Caco-2 (cell line): ENCODE measurements at regions not wholly inside any gene's neighbourhood (a gene's known extent, or its start where the extent isn't known, plus 50 kb on each side); places are given as distances from the start of the nearest gene placed in this dataset.

Source experiments
- BruUV-seq: library from RNA; stranded (reverse); fragments of 400-500 nt; replicated peaks from 2 replicates; lab custom pipeline; 2021; lab: Mats Ljungman, UMichigan
- CTCF ChIA-PET: fragments of 300-600 bp; sonication (Branson Sonifier 250); formaldehyde crosslinking; loops from one replicate; lab custom pipeline; 2022; ENCODE audit warnings: antibody characterized with exemption; lab: Charles Lee
- POLR2A ChIA-PET: fragments of 300-600 bp; sonication (Branson Sonifier 250); formaldehyde crosslinking; loops from one replicate; lab custom pipeline; 2022; ENCODE audit warnings: antibody characterized with exemption; lab: Charles Lee
- DNase-seq, 2 experiments: peaks; one replicate each; pipeline versions ENCODE4 v3.0.0 to v3.0.0-alpha.2; 2020 to 2022
- H3K27me3 ChIP-seq: replicated peaks from 2 replicates; pipeline ENCODE4 v1.6.0; 2011; ENCODE audit warnings: low read length; ENCODE audit not compliant: control insufficient read depth, insufficient read depth
- H3K36me3 ChIP-seq: 2 replicates; pipeline ENCODE4 v1.5.1; 2011; ENCODE audit warnings: low read length; ENCODE audit not compliant: control insufficient read depth, insufficient read depth
- H3K4me1 ChIP-seq: fragments of 250-450 bp; sonication (Bioruptor Pico); 2 replicates; pipeline ENCODE4 v1.5.1; 2020; ENCODE audit warnings: mild to moderate bottlenecking
- H3K4me3 ChIP-seq: 2 replicates; pipeline ENCODE4 v1.5.1; 2011; ENCODE audit warnings: low read depth, mild to moderate bottlenecking, control low read depth, low read length
- H3K9me3 ChIP-seq: fragments of 250-450 bp; sonication (Bioruptor Pico); 2 replicates; pipeline ENCODE4 v1.5.1; 2020; ENCODE audit warnings: mild to moderate bottlenecking, moderate library complexity
- H3K27ac Mint-ChIP-seq: one replicate; pipeline ENCODE4 v1.8.0; 2022; ENCODE audit warnings: mixed read lengths; ENCODE audit not compliant: unreplicated experiment
- H3K27me3 Mint-ChIP-seq: one replicate; pipeline ENCODE4 v1.8.0; 2022; ENCODE audit warnings: mixed read lengths; ENCODE audit not compliant: insufficient read depth, unreplicated experiment
- H3K36me3 Mint-ChIP-seq: one replicate; pipeline ENCODE4 v1.8.0; 2022; ENCODE audit warnings: mild to moderate bottlenecking, mixed read lengths; ENCODE audit not compliant: insufficient read depth, unreplicated experiment
- H3K4me1 Mint-ChIP-seq: one replicate; pipeline ENCODE4 v1.8.0; 2022; ENCODE audit warnings: low read depth, mixed read lengths; ENCODE audit not compliant: unreplicated experiment
- H3K4me3 Mint-ChIP-seq: one replicate; pipeline ENCODE4 v1.8.0; 2022; ENCODE audit warnings: mild to moderate bottlenecking, moderate library complexity, mixed read lengths; ENCODE audit not compliant: unreplicated experiment
- H3K9me3 Mint-ChIP-seq: one replicate; pipeline ENCODE4 v1.8.0; 2022; ENCODE audit warnings: mixed read lengths; ENCODE audit not compliant: unreplicated experiment
- intact Hi-C: fragments of 100-400 bp; cut with micrococcal nuclease; formaldehyde crosslinking; loops from one replicate; pipeline ENCODE4 v1.10.0; 2022; ENCODE audit not compliant: unreplicated experiment
- TF ChIP-seq, protein P1 (sequence below), 2 experiments: fragments of 200-600 bp in 1 of 2; IDR thresholded peaks; 1 replicate in 1 of 2; 2 replicates in 1 of 2; pipeline versions ENCODE4 v1.5.1 to v1.8.0; 2011 to 2022; ENCODE audit warnings: antibody characterized with exemption in 1 of 2, control low read depth in 1 of 2, inconsistent platforms in 1 of 2, low read depth in 1 of 2, low read length in 1 of 2, mild to moderate bottlenecking in 1 of 2, moderate library complexity in 1 of 2; ENCODE audit not compliant: insufficient read depth in 1 of 2, severe bottlenecking in 1 of 2, unreplicated experiment in 1 of 2

DNA sequence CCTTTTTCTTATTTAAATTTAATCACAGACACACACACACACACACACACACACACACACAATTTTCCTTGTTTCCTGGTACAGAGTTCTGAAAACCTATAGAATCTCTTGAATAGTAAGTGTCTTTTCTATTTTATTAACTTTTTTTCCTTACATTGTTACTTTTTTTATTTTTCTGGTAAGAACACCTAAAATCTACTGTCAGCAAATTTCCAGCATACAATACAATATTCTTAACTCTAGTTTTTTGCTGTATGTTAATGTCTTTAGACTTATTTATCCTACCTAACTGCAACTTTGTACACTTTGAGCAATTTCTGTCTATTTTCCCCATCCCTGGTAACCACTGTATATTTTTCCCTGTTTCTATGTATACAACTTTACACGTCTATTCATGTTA, 1179.8 kb downstream of the SLITRK1 start:
- Mint-ChIP-seq H3K27ac (no peak overlapping the region), H3K4me1 (peaks cover 7% of the 10 kb centered on the region), H3K4me3 (no peak overlapping the region), H3K9me3 (no peaks in the 10 kb centered on the region), H3K27me3 (no peaks in the 10 kb centered on the region), H3K36me3 (no peaks in the 10 kb centered on the region)
- intact Hi-C loops = no loop called here
- ChIA-PET CTCF (no interaction called here), POLR2A (no interaction called here)
- no peaks in the 10 kb centered on the region for H3K4me1 ChIP-seq
- no peaks in the 10 kb centered on the region for H3K27me3 ChIP-seq
- TF ChIP-seq, protein P1, sequence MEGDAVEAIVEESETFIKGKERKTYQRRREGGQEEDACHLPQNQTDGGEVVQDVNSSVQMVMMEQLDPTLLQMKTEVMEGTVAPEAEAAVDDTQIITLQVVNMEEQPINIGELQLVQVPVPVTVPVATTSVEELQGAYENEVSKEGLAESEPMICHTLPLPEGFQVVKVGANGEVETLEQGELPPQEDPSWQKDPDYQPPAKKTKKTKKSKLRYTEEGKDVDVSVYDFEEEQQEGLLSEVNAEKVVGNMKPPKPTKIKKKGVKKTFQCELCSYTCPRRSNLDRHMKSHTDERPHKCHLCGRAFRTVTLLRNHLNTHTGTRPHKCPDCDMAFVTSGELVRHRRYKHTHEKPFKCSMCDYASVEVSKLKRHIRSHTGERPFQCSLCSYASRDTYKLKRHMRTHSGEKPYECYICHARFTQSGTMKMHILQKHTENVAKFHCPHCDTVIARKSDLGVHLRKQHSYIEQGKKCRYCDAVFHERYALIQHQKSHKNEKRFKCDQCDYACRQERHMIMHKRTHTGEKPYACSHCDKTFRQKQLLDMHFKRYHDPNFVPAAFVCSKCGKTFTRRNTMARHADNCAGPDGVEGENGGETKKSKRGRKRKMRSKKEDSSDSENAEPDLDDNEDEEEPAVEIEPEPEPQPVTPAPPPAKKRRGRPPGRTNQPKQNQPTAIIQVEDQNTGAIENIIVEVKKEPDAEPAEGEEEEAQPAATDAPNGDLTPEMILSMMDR (IDR thresholded peaks at IDR 0.05; ENCODE audit: insufficient read depth in 1 of 2, low read depth in 1 of 2, low read length in 1 of 2, severe bottlenecking in 1 of 2, unreplicated experiment in 1 of 2) = no peak
- no peaks in the 10 kb centered on the region for H3K9me3 ChIP-seq
- BruUV-seq = no TSS peak
- H3K4me3 ChIP-seq = no peak overlapping the region
- DNase-seq = no peak
- no peaks in the 10 kb centered on the region for H3K36me3 ChIP-seq

DNA sequence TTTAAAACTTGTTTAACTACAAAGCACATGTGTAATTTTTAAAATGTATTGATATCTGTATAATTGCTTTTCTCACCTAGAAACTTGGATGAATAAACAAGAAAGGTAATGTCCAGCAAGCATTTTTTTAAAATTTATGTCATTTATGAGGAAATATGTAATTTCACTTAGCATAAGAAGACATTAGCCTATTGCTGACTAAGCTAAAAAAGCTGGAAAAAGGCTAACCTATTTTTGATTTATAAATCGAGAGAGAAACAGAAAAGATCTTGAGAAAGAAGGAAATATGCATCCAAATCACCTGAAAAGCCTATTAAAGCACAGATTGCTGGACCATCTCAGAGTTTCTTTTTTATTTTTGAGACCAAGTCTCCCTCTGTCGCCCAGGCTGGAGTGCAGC, 1181.3 kb downstream of the SLITRK1 start:
- H3K36me3 ChIP-seq = no peaks in the 10 kb centered on the region
- no peaks in the 10 kb centered on the region for H3K27me3 Mint-ChIP-seq
- no peaks in the 10 kb centered on the region for H3K9me3 ChIP-seq
- H3K4me3 ChIP-seq = no peak overlapping the region
- H3K4me1 ChIP-seq = no peaks in the 10 kb centered on the region
- ChIA-PET CTCF (no interaction called here), POLR2A (no interaction called here)
- H3K9me3 Mint-ChIP-seq = no peaks in the 10 kb centered on the region
- H3K27me3 ChIP-seq = no peaks in the 10 kb centered on the region
- TF ChIP-seq, protein P1 (IDR thresholded peaks at IDR 0.05; ENCODE audit: insufficient read depth in 1 of 2, low read depth in 1 of 2, low read length in 1 of 2, severe bottlenecking in 1 of 2, unreplicated experiment in 1 of 2) = no peak
- no peaks in the 10 kb centered on the region for H3K36me3 Mint-ChIP-seq
- peaks cover 7% of the 10 kb centered on the region for H3K4me1 Mint-ChIP-seq
- no peak for DNase-seq
- BruUV-seq = no TSS peak
- H3K27ac Mint-ChIP-seq = no peak overlapping the region
- H3K4me3 Mint-ChIP-seq = no peak overlapping the region
- intact Hi-C loops = no loop called here

DNA sequence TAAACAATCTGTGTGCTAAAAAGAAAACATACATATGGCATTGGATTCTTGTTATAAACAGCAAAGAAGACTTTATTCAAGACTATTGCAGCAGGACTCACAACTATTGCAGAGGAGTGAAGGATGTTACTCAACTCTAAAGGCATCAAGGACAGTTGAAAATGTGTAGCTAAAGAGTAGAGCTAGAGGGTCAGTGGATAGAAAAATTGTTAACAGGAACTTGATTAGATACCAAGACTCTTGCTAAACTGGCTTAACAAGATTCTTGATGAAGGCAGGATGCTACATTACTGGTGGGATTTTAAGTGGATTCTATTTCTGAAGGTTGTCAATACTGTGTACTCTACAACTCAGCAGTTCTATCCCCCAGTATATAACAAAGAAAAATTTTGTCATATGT, 1183.3 kb downstream of the SLITRK1 start:
- Mint-ChIP-seq H3K4me1 (peaks cover 7% of the 10 kb centered on the region), H3K4me3 (no peak overlapping the region), H3K9me3 (no peaks in the 10 kb centered on the region), H3K36me3 (no peaks in the 10 kb centered on the region), H3K27me3 (no peaks in the 10 kb centered on the region), H3K27ac (no peak overlapping the region)
- no peaks in the 10 kb centered on the region for H3K4me1 ChIP-seq
- TF ChIP-seq, protein P1 (IDR thresholded peaks at IDR 0.05; ENCODE audit: insufficient read depth in 1 of 2, low read depth in 1 of 2, low read length in 1 of 2, severe bottlenecking in 1 of 2, unreplicated experiment in 1 of 2) = no peak
- POLR2A ChIA-PET = no interaction called here
- H3K27me3 ChIP-seq = no peaks in the 10 kb centered on the region
- BruUV-seq = no TSS peak
- CTCF ChIA-PET = no interaction called here
- no peaks in the 10 kb centered on the region for H3K36me3 ChIP-seq
- no peaks in the 10 kb centered on the region for H3K9me3 ChIP-seq
- DNase-seq = no peak
- intact Hi-C loops = no loop called here
- no peak overlapping the region for H3K4me3 ChIP-seq
